ENCODE measurements at regions not wholly inside any gene's neighbourhood (a gene's known extent, or its start where the extent isn't known, plus 50 kb on each side); places are given as distances from the start of the nearest gene placed in this dataset.

DNA sequence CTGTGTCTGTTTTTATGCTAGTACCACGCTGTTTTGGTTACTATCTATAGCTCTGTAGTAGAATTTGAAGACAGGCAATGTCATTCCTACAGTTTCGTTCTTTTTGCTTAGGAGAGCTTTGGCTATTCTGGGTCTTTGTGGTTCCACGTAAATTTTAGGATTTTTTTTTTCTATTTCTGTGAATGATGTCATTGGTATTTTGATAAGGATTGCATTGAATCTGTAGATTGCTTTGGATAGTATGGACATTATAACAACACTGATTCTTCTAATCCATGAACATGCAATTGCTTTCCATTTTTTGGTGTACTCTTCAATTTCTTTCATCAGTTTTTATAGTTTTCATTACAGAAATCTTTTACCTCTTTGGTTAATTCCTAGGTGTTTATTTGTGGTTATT lies 345.2 kb downstream of the TMEM121 start:
- H3K27me3 ChIP-seq (ENCODE audit: insufficient read depth, poor library complexity, severe bottlenecking), result peaks cover 4% of the 10 kb centered on the region
- DNase-seq (ENCODE audit: low read depth in 1 of 2, low spot score in 1 of 2), result no peak
- TF ChIP-seq, protein P1, sequence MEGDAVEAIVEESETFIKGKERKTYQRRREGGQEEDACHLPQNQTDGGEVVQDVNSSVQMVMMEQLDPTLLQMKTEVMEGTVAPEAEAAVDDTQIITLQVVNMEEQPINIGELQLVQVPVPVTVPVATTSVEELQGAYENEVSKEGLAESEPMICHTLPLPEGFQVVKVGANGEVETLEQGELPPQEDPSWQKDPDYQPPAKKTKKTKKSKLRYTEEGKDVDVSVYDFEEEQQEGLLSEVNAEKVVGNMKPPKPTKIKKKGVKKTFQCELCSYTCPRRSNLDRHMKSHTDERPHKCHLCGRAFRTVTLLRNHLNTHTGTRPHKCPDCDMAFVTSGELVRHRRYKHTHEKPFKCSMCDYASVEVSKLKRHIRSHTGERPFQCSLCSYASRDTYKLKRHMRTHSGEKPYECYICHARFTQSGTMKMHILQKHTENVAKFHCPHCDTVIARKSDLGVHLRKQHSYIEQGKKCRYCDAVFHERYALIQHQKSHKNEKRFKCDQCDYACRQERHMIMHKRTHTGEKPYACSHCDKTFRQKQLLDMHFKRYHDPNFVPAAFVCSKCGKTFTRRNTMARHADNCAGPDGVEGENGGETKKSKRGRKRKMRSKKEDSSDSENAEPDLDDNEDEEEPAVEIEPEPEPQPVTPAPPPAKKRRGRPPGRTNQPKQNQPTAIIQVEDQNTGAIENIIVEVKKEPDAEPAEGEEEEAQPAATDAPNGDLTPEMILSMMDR (IDR thresholded peaks at IDR 0.05; ENCODE audit: insufficient read depth, low read length), result no peak
- TF ChIP-seq, protein P2, sequence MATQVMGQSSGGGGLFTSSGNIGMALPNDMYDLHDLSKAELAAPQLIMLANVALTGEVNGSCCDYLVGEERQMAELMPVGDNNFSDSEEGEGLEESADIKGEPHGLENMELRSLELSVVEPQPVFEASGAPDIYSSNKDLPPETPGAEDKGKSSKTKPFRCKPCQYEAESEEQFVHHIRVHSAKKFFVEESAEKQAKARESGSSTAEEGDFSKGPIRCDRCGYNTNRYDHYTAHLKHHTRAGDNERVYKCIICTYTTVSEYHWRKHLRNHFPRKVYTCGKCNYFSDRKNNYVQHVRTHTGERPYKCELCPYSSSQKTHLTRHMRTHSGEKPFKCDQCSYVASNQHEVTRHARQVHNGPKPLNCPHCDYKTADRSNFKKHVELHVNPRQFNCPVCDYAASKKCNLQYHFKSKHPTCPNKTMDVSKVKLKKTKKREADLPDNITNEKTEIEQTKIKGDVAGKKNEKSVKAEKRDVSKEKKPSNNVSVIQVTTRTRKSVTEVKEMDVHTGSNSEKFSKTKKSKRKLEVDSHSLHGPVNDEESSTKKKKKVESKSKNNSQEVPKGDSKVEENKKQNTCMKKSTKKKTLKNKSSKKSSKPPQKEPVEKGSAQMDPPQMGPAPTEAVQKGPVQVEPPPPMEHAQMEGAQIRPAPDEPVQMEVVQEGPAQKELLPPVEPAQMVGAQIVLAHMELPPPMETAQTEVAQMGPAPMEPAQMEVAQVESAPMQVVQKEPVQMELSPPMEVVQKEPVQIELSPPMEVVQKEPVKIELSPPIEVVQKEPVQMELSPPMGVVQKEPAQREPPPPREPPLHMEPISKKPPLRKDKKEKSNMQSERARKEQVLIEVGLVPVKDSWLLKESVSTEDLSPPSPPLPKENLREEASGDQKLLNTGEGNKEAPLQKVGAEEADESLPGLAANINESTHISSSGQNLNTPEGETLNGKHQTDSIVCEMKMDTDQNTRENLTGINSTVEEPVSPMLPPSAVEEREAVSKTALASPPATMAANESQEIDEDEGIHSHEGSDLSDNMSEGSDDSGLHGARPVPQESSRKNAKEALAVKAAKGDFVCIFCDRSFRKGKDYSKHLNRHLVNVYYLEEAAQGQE (IDR thresholded peaks at IDR 0.05; ENCODE audit: insufficient replicate concordance, low read depth), result no peak
- TF ChIP-seq SPI1 (IDR thresholded peaks at IDR 0.05; ENCODE audit: borderline replicate concordance, low read depth) (no peak), POLR2AphosphoS5 (IDR thresholded peaks at IDR 0.05; ENCODE audit: low read depth) (no peak), GABPA (IDR thresholded peaks at IDR 0.05; ENCODE audit: low read depth) (no peak)
- H3K27ac ChIP-seq (replicated peaks), result no peak overlapping the region
- no peak overlapping the region for H3K4me3 ChIP-seq (replicated peaks; ENCODE audit: insufficient read depth, low read length)

DNA sequence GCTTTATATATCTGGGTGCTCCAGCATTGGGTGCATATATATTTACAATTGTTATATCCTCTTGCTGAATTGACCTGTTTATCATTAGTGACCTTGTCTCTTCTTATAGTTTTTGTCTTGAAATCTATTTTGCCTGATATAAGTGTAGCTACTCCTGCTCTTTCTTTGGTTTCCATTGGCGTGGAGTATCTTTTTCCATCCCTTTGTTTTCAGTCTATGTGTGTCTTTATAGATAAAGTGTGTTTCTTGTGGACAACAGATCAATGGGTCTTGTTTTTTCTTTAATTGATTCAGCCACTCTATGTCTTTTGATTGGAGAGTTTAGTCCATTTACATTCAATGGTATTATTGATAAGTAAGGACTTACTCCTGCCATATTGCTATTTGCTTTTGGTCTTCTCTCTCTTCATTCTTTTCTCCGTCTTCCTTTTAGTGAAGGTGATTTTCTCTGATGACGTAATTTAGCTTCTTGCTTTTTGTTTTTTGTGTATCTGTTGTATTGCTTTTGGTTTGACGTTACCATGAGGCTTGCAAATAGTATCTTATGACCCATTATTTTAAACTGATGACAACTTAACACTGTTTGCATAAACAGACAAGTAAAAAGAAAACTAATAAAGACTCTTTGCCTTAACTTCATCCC lies 347.6 kb downstream of the TMEM121 start:
- no peak for DNase-seq (ENCODE audit: low read depth in 1 of 2, low spot score in 1 of 2)
- no peak overlapping the region for H3K4me3 ChIP-seq (replicated peaks; ENCODE audit: insufficient read depth, low read length)
- H3K27me3 ChIP-seq (ENCODE audit: insufficient read depth, poor library complexity, severe bottlenecking), result peaks cover 4% of the 10 kb centered on the region
- H3K27ac ChIP-seq (replicated peaks), result no peak overlapping the region
- TF ChIP-seq, protein P1 (IDR thresholded peaks at IDR 0.05; ENCODE audit: insufficient read depth, low read length), result no peak
- TF ChIP-seq, protein P2 (IDR thresholded peaks at IDR 0.05; ENCODE audit: insufficient replicate concordance, low read depth), result no peak
- TF ChIP-seq POLR2AphosphoS5 (IDR thresholded peaks at IDR 0.05; ENCODE audit: low read depth), result no peak
- no peak for TF ChIP-seq SPI1 (IDR thresholded peaks at IDR 0.05; ENCODE audit: borderline replicate concordance, low read depth)
- TF ChIP-seq GABPA (IDR thresholded peaks at IDR 0.05; ENCODE audit: low read depth), result no peak

DNA sequence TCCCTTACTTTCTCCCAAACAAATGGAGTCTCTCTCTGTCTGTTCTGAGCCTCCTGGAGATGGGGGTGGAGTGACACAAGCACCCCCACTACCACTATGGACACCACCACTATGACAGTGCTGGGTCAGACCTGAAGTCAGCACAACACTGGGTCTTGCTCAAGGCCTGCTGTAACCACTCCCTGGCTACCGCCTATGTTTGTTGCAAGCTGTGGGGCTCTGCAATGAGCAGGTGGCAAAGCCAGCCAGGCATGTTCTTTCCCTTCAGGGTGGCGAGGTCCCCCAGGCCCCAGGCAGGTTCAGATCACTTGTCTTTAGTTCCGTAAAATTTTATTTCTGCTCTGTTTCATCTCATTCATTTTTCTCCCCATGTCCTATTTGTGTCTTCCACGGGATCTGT lies 349.8 kb downstream of the TMEM121 start:
- H3K27ac ChIP-seq (replicated peaks), result no peak overlapping the region
- H3K27me3 ChIP-seq (ENCODE audit: insufficient read depth, poor library complexity, severe bottlenecking), result peaks cover 2% of the 10 kb centered on the region
- no peak overlapping the region for H3K4me3 ChIP-seq (replicated peaks; ENCODE audit: insufficient read depth, low read length)
- no peak for TF ChIP-seq SPI1 (IDR thresholded peaks at IDR 0.05; ENCODE audit: borderline replicate concordance, low read depth)
- TF ChIP-seq, protein P1 (IDR thresholded peaks at IDR 0.05; ENCODE audit: insufficient read depth, low read length), result no peak
- no peak for TF ChIP-seq GABPA (IDR thresholded peaks at IDR 0.05; ENCODE audit: low read depth)
- TF ChIP-seq POLR2AphosphoS5 (IDR thresholded peaks at IDR 0.05; ENCODE audit: low read depth), result no peak
- TF ChIP-seq, protein P2 (IDR thresholded peaks at IDR 0.05; ENCODE audit: insufficient replicate concordance, low read depth), result no peak
- no peak for DNase-seq (ENCODE audit: low read depth in 1 of 2, low spot score in 1 of 2)
